ENCODE measurements at regions not wholly inside any gene's neighbourhood (a gene's known extent, or its start where the extent isn't known, plus 50 kb on each side); places are given as distances from the start of the nearest gene placed in this dataset.

DNA sequence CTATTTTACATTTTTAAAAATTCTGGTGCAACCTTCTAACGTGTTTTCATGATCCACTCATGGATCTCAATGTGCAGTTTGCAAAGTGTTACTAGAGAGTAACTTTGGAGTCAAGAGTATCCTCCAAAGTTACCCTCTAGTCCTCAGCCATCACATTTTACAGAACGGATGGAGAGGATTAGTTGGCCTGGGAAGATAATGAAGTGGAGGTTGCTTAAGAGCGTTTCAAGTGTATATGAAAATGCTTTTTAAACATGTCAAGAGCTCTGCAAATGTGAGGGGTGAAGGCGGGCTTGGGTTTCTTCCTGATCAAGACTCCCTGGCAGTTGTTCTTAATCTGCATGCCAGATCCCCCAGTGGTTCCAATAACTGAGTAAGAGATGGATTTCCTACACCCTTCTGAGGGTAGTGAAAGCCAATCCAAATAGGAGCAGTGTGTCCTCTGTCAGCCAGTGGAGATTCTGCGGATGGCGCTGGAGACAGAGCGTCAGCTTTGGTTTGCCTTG is 299.4 kb upstream of the NPVF start:
- no peak for DNase-seq (ENCODE audit: low read depth)
- peaks cover 5% of the 10 kb centered on the region for H3K9me3 Mint-ChIP-seq (ENCODE audit: unreplicated experiment)
- no peaks in the 10 kb centered on the region for H3K4me1 Mint-ChIP-seq (ENCODE audit: low read depth, unreplicated experiment)

DNA sequence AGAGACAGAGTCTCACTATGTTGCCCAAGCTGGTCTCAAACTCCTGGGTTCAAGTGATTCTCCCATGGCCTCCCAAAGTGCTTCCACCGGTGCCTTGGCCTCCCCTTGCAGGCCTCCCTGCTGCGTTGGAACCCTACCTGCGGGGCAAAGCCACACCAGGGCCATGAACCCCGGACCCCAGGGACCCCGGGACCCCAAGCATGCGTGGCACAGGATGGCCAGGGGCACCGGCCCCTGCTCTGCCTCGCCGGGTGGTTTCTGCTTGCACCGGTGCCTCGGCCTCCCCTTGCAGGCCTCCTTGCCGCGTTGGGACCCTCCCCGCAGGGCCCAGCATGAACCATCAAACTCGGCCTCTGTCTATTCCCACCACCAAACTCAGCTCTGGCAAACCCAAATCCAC is 301.0 kb upstream of the NPVF start:
- DNase-seq (ENCODE audit: low read depth), result no peak

More for the DNA sequence above, 299.4 kb upstream of the NPVF start:
- Histone ChIP-seq H3K36me3 (ENCODE audit: insufficient read depth, low read length) (no peaks in the 10 kb centered on the region), H3K9me3 (ENCODE audit: insufficient read depth, low read depth, low read length) (no peaks in the 10 kb centered on the region), H3K9ac (ENCODE audit: low read length) (no peak overlapping the region), H2AFZ (ENCODE audit: low read depth, low read length) (no peak overlapping the region), H3K79me2 (ENCODE audit: insufficient read depth, low read length) (no peaks in the 10 kb centered on the region), H3K27ac (ENCODE audit: low read depth, low read length) (no peak overlapping the region), H3K4me1 (ENCODE audit: insufficient read depth, low read length) (no peaks in the 10 kb centered on the region), H4K20me1 (ENCODE audit: insufficient read depth, low read length) (no peaks in the 10 kb centered on the region), H3K4me2 (ENCODE audit: low read length) (no peak overlapping the region), H3K27me3 (ENCODE audit: insufficient read depth, low read length) (no peaks in the 10 kb centered on the region), H3K4me3 (ENCODE audit: insufficient read depth, low read depth, low read length) (no peak overlapping the region)
- Mint-ChIP-seq H3K27me3 (ENCODE audit: low read depth, unreplicated experiment) (peaks cover 21% of the 10 kb centered on the region), H3K36me3 (ENCODE audit: low read depth, unreplicated experiment) (no peaks in the 10 kb centered on the region), H3K27ac (ENCODE audit: unreplicated experiment) (no peak overlapping the region), H3K4me3 (ENCODE audit: unreplicated experiment) (no peak overlapping the region)
- FAIRE-seq, result no peak
- TF ChIP-seq, protein P1, sequence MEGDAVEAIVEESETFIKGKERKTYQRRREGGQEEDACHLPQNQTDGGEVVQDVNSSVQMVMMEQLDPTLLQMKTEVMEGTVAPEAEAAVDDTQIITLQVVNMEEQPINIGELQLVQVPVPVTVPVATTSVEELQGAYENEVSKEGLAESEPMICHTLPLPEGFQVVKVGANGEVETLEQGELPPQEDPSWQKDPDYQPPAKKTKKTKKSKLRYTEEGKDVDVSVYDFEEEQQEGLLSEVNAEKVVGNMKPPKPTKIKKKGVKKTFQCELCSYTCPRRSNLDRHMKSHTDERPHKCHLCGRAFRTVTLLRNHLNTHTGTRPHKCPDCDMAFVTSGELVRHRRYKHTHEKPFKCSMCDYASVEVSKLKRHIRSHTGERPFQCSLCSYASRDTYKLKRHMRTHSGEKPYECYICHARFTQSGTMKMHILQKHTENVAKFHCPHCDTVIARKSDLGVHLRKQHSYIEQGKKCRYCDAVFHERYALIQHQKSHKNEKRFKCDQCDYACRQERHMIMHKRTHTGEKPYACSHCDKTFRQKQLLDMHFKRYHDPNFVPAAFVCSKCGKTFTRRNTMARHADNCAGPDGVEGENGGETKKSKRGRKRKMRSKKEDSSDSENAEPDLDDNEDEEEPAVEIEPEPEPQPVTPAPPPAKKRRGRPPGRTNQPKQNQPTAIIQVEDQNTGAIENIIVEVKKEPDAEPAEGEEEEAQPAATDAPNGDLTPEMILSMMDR (IDR thresholded peaks at IDR 0.05; ENCODE audit: insufficient read depth, low read depth, low read length), result no peak
- no peak for TF ChIP-seq EZH2 (IDR thresholded peaks at IDR 0.05; ENCODE audit: insufficient read depth, low read length)

DNA sequence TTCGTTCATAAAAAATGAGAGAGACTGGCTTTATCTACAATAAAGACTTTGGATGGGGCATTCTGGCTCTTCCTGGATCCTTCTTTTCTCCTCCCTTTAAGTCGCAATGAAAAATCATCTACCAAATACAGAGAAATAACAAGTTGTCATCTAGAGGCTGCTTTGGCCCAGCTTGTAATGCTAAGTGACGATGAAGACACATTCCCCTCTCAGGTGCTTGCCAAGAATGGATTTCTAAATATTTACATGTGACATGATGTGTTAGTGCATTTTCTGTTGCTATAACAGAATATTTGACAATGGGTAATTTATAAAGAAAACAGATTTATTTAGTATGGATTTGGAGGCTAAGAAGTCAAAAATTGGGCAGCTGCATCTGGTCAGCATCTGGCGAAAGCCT is 308.6 kb upstream of the NPVF start:
- Mint-ChIP-seq H3K9me3 (ENCODE audit: unreplicated experiment) (no peaks in the 10 kb centered on the region), H3K4me1 (ENCODE audit: low read depth, unreplicated experiment) (no peaks in the 10 kb centered on the region), H3K27me3 (ENCODE audit: low read depth, unreplicated experiment) (peaks cover 21% of the 10 kb centered on the region), H3K4me3 (ENCODE audit: unreplicated experiment) (no peak overlapping the region), H3K36me3 (ENCODE audit: low read depth, unreplicated experiment) (no peaks in the 10 kb centered on the region), H3K27ac (ENCODE audit: unreplicated experiment) (no peak overlapping the region)
- no peak for FAIRE-seq
- Histone ChIP-seq H3K27ac (ENCODE audit: low read depth, low read length) (no peak overlapping the region), H3K4me1 (ENCODE audit: insufficient read depth, low read length) (no peaks in the 10 kb centered on the region), H2AFZ (ENCODE audit: low read depth, low read length) (no peak overlapping the region), H3K36me3 (ENCODE audit: insufficient read depth, low read length) (no peaks in the 10 kb centered on the region), H3K9me3 (ENCODE audit: insufficient read depth, low read depth, low read length) (no peaks in the 10 kb centered on the region), H3K27me3 (ENCODE audit: insufficient read depth, low read length) (peaks cover 2% of the 10 kb centered on the region), H4K20me1 (ENCODE audit: insufficient read depth, low read length) (no peaks in the 10 kb centered on the region), H3K4me3 (ENCODE audit: insufficient read depth, low read depth, low read length) (no peak overlapping the region), H3K9ac (ENCODE audit: low read length) (no peak overlapping the region), H3K79me2 (ENCODE audit: insufficient read depth, low read length) (no peaks in the 10 kb centered on the region), H3K4me2 (ENCODE audit: low read length) (no peak overlapping the region)
- DNase-seq (ENCODE audit: low read depth), result no peak
- TF ChIP-seq, protein P1 (IDR thresholded peaks at IDR 0.05; ENCODE audit: insufficient read depth, low read depth, low read length), result no peak
- TF ChIP-seq EZH2 (IDR thresholded peaks at IDR 0.05; ENCODE audit: insufficient read depth, low read length), result no peak

More for the DNA sequence above, 301.0 kb upstream of the NPVF start:
- Mint-ChIP-seq H3K4me3 (ENCODE audit: unreplicated experiment) (no peak overlapping the region), H3K9me3 (ENCODE audit: unreplicated experiment) (peaks cover 5% of the 10 kb centered on the region), H3K4me1 (ENCODE audit: low read depth, unreplicated experiment) (no peaks in the 10 kb centered on the region), H3K27me3 (ENCODE audit: low read depth, unreplicated experiment) (peaks cover 18% of the 10 kb centered on the region), H3K36me3 (ENCODE audit: low read depth, unreplicated experiment) (no peaks in the 10 kb centered on the region), H3K27ac (ENCODE audit: unreplicated experiment) (no peak overlapping the region)
- Histone ChIP-seq H3K4me1 (ENCODE audit: insufficient read depth, low read length) (no peaks in the 10 kb centered on the region), H3K36me3 (ENCODE audit: insufficient read depth, low read length) (no peaks in the 10 kb centered on the region), H3K9me3 (ENCODE audit: insufficient read depth, low read depth, low read length) (no peaks in the 10 kb centered on the region), H4K20me1 (ENCODE audit: insufficient read depth, low read length) (no peaks in the 10 kb centered on the region), H3K4me3 (ENCODE audit: insufficient read depth, low read depth, low read length) (no peak overlapping the region), H3K9ac (ENCODE audit: low read length) (no peak overlapping the region), H3K27ac (ENCODE audit: low read depth, low read length) (no peak overlapping the region), H3K79me2 (ENCODE audit: insufficient read depth, low read length) (no peaks in the 10 kb centered on the region), H2AFZ (ENCODE audit: low read depth, low read length) (no peak overlapping the region), H3K4me2 (ENCODE audit: low read length) (no peak overlapping the region), H3K27me3 (ENCODE audit: insufficient read depth, low read length) (no peaks in the 10 kb centered on the region)
- FAIRE-seq, result no peak
- TF ChIP-seq, protein P1 (IDR thresholded peaks at IDR 0.05; ENCODE audit: insufficient read depth, low read depth, low read length), result no peak
- TF ChIP-seq EZH2 (IDR thresholded peaks at IDR 0.05; ENCODE audit: insufficient read depth, low read length), result no peak

Data from astrocyte (in vitro differentiated cells and primary cell).